Gastroesophageal sphincter (tissue), 3 donors: ENCODE measurements at regions not wholly inside any gene's neighbourhood (a gene's known extent, or its start where the extent isn't known, plus 50 kb on each side); places are given as distances from the start of the nearest gene placed in this dataset.

Experiments
- POLR2A ChIP-seq, 2 donors: fragments of 450-650 bp; IDR thresholded peaks; one replicate each; pipeline ENCODE4 v1.6.1; 2017; ENCODE audit warnings: antibody characterized with exemption in 2 of 2, mild to moderate bottlenecking in 2 of 2, moderate library complexity in 1 of 2
- TF ChIP-seq, protein P1 (sequence below), 4 experiments: fragments of 200-600 bp in 2 of 4; fragments of 450-650 bp in 2 of 4; sonication (generic) in 1 of 4; IDR thresholded peaks; one replicate each; pipeline ENCODE4 v1.5.1; 2017 to 2019; ENCODE audit warnings: antibody characterized with exemption in 4 of 4, mild to moderate bottlenecking in 2 of 4, moderate library complexity in 2 of 4

DNA sequence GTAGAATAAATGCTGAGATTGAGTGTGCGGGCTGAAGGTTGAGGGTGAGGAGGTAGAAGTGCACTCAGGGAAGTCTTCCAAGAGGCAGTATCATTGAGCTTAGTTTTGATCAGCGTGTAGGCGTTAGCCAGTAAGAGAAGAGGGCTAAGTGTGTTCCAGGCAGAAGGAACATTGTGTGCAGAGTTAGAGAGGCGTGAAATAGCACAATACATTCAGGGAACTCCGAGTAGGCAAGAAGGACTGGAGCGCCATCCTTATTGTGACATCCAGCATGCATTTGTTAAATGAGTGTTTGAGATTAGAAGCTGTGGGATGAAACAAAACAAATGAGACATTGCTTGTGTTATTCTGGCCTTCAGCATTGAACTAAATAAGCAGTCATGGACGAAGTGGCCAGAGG, 140.9 kb upstream of the MKLN1 start:
- TF ChIP-seq, protein P1, sequence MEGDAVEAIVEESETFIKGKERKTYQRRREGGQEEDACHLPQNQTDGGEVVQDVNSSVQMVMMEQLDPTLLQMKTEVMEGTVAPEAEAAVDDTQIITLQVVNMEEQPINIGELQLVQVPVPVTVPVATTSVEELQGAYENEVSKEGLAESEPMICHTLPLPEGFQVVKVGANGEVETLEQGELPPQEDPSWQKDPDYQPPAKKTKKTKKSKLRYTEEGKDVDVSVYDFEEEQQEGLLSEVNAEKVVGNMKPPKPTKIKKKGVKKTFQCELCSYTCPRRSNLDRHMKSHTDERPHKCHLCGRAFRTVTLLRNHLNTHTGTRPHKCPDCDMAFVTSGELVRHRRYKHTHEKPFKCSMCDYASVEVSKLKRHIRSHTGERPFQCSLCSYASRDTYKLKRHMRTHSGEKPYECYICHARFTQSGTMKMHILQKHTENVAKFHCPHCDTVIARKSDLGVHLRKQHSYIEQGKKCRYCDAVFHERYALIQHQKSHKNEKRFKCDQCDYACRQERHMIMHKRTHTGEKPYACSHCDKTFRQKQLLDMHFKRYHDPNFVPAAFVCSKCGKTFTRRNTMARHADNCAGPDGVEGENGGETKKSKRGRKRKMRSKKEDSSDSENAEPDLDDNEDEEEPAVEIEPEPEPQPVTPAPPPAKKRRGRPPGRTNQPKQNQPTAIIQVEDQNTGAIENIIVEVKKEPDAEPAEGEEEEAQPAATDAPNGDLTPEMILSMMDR (IDR thresholded peaks at IDR 0.05), result no peak
- no peak for TF ChIP-seq POLR2A (IDR thresholded peaks at IDR 0.05)
